ENCODE measurements at regions not wholly inside any gene's neighbourhood (a gene's known extent, or its start where the extent isn't known, plus 50 kb on each side); places are given as distances from the start of the nearest gene placed in this dataset.

- TF ChIP-seq SP2 (IDR thresholded peaks at IDR 0.05; ENCODE audit: low read length) (no peak), JUND (IDR thresholded peaks at IDR 0.05; ENCODE audit: low read length) (no peak), SUZ12 (IDR thresholded peaks at IDR 0.05; ENCODE audit: low read length) (no peak)
These were observed 540.9 kb downstream of the RAB38 start (continued) for GRCh38 chr11:87634331-87634730.
